Astrocyte of the cerebellum (primary cell): ENCODE measurements at regions not wholly inside any gene's neighbourhood (a gene's known extent, or its start where the extent isn't known, plus 50 kb on each side); places are given as distances from the start of the nearest gene placed in this dataset.

ENCODE experiments used
- DNase-seq: peaks from one replicate; pipeline ENCODE4 v3.0.0-alpha.2; 2011; ENCODE audit warnings: low read depth
- H3K4me3 ChIP-seq: 2 replicates; pipeline ENCODE4 v1.5.1; 2011; ENCODE audit warnings: mild to moderate bottlenecking, low read depth, low read length, moderate library complexity
- in situ Hi-C: cut with HindIII; loops from 2 replicates; pipeline ENCODE4 v1.10.0; 2017; ENCODE audit warnings: low sequenced_read_pairs
- TF ChIP-seq, protein P1 (sequence below): IDR thresholded peaks from 2 replicates; pipeline ENCODE4 v1.5.1; 2012; ENCODE audit warnings: low read length, low read depth, moderate library complexity, mild to moderate bottlenecking; ENCODE audit errors: missing control alignments

DNA sequence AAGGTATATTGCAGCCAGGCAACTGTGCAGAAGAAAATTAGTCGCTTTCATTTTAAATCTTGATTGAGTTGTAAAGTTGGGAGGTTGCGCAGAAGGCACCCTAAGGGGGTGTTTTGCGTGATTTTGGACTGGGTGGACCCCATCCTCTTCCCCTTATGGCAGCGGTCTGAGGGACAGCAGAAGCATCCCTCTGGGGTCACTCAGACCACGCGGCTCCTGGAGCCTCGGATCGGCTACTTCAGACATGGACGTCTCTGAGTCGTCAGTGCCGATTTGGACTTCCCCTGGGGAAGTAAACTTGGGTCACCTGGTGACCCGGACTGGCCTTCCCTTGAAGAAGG, 639.0 kb upstream of the DPP6 start:
- in situ Hi-C loops: no loop called here

DNA sequence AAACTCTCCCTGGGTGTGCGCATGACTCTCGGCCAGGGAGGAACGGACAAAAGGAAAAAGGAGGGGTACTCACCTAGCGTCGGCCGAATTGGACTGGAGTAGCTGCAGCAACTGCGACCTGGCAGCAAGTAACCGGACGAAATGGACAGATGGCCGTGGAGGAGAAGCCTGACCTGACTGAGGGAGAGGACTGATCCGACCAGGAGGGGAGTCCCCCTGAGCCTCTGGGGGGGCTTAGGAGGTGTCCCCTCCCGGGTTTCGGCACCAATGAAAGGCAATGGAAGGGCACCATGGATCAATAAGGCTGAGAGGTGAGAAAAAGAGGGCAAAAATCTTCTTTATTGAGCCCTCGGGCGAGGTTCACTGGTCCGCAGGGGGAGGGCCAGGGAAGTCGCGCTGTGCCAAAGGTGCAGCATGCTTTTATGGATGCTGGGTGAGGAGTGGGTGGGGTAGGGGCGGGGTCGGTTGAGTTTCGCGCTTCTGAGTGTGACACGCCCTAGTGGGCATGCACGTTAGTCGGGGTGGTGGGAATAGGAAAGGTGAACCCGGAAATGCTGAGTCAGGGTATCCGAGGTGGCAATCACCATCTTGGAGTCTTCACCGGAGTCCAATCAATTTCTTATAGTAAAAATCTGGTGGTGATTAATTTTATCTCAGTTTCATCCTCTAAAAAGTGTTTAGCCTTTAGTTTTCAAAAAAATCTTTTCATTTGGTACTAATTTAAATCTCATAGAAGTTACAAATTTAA, 638.5 kb upstream of the DPP6 start:
- H3K4me3 ChIP-seq: no peak overlapping the region
- TF ChIP-seq, protein P1, sequence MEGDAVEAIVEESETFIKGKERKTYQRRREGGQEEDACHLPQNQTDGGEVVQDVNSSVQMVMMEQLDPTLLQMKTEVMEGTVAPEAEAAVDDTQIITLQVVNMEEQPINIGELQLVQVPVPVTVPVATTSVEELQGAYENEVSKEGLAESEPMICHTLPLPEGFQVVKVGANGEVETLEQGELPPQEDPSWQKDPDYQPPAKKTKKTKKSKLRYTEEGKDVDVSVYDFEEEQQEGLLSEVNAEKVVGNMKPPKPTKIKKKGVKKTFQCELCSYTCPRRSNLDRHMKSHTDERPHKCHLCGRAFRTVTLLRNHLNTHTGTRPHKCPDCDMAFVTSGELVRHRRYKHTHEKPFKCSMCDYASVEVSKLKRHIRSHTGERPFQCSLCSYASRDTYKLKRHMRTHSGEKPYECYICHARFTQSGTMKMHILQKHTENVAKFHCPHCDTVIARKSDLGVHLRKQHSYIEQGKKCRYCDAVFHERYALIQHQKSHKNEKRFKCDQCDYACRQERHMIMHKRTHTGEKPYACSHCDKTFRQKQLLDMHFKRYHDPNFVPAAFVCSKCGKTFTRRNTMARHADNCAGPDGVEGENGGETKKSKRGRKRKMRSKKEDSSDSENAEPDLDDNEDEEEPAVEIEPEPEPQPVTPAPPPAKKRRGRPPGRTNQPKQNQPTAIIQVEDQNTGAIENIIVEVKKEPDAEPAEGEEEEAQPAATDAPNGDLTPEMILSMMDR: no peak
- in situ Hi-C loops: no loop called here
- no peak for DNase-seq

More for the DNA sequence above, 639.0 kb upstream of the DPP6 start:
- DNase-seq: no peak
- H3K4me3 ChIP-seq: no peak overlapping the region
- TF ChIP-seq, protein P1: no peak

DNA sequence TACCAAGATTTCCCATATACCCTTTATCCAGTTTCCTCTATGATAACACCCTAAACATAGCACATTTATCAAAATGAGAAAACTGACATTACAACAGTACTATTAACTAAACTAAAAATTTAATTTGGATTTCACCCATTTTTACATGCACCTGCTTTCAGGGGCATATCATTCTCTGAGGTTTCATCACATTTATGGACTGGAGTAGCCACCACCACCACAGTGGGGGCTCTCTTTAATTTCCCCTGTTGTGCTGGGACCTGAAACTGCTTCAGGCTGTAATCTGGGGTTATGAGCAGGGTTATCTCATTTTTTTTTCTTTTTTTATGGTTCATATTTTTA, 637.9 kb upstream of the DPP6 start:
- TF ChIP-seq, protein P1: no peak
- H3K4me3 ChIP-seq: no peak overlapping the region
- in situ Hi-C loops: no loop called here
- no peak for DNase-seq

DNA sequence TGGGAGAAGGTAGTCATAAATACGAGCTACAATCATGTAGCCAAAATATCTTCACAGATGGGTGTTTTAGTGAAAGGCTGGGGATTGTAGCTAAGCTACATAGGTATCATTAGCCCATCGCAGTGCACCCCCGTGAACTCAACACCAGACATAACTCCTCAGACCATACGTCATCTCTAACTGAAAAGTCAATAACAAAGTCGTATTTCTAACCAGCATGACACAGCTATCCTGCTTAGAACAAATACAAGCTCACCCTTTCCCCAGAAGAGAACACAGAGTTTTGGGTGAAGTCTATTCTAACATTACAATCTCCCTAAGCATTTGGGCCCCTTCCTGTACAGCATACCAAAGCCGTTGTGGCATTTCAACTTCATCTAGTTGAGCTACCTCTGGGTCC, 636.6 kb upstream of the DPP6 start:
- TF ChIP-seq, protein P1: no peak
- H3K4me3 ChIP-seq: no peak overlapping the region
- in situ Hi-C loops: no loop called here
- DNase-seq: no peak

DNA sequence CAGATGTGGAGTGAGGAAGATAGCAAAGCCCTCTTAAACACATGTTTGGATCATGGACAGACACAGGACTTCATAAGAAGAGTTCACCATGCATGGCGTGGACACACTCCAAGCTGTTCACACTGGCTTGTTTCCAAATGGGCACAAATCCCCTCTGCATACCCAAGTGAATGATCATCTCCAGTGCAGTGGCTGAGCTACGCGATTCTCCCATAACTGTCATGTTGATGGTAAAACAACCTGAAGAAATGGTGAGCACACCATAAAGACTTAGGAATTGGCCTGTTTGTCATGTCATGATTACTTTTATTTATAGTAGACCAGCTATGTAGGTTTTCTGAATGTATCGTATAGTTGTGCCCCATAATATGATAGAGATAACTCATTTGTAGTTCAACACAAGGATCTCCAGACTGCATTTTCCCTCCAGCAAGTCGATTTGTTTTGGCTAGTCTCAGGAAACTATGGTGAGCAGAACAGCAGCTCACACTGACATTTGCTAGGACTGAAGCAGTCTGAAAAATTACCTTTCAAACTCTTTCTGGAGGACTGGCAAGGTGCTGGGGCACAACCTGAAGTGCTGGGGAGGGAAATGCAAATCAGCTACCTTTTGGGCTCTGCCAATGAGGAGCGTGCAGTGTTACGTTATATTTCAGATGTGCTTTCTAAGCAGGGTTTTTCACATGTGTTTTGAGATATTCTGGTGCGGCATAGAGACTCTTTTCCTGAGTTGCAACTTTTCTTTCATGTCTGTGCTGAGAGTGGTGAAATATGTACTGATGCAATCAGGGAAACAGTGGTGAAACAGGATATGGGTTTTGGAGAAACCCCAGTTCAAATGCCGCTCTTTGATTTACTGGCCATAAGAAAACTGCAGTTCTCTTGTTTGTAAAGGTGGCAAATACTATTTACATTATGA, 629.6 kb upstream of the DPP6 start:
- in situ Hi-C loops: no loop called here
- H3K4me3 ChIP-seq: no peak overlapping the region
- TF ChIP-seq, protein P1: no peak
- no peak for DNase-seq

DNA sequence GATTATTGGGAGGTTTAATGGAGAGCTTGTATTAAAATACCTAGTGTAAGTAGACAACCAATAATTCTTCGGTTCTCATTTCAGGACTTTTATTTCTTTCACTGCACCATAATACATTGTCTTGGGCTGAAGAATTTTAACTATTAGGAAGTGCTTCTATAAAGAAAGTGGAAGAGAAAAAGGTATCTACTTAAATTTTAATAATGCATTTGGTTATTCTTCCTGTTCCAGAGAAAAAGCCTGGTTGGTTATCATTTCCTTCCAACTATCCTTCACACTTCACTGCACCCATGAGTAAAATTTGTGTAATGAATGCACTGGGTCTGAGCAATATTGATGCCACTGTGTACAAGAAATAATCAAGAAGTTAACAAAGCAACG, 629.0 kb upstream of the DPP6 start:
- in situ Hi-C loops: no loop called here
- TF ChIP-seq, protein P1: no peak
- no peak for DNase-seq
- H3K4me3 ChIP-seq: no peak overlapping the region
